Ishikawa (cell line): ENCODE measurements at regions not wholly inside any gene's neighbourhood (a gene's known extent, or its start where the extent isn't known, plus 50 kb on each side); places are given as distances from the start of the nearest gene placed in this dataset.

ENCODE experiments used
- CEBPB ChIP-seq: IDR thresholded peaks from 2 replicates; pipeline ENCODE4 v1.6.1; 2012
- CREB1 ChIP-seq: IDR thresholded peaks from 2 replicates; pipeline ENCODE4 v1.6.1; 2012; ENCODE audit warnings: low read depth
- EGR1 ChIP-seq: IDR thresholded peaks from 2 replicates; pipeline ENCODE4 v1.6.1; 2012
- EP300 ChIP-seq: IDR thresholded peaks from 2 replicates; pipeline ENCODE4 v1.6.1; 2012; ENCODE audit warnings: borderline replicate concordance
- FOXM1 ChIP-seq: IDR thresholded peaks from 2 replicates; pipeline ENCODE4 v1.6.1; 2012; ENCODE audit warnings: low read depth, borderline replicate concordance
- MAX ChIP-seq: IDR thresholded peaks from 2 replicates; pipeline ENCODE4 v1.6.1; 2012
- NFIC ChIP-seq: IDR thresholded peaks from 2 replicates; pipeline ENCODE4 v1.6.1; 2012
- RAD21 ChIP-seq: IDR thresholded peaks from 2 replicates; pipeline ENCODE4 v1.6.1; 2012; ENCODE audit warnings: low read depth
- REST ChIP-seq: IDR thresholded peaks from 2 replicates; pipeline ENCODE4 v1.6.1; 2012; ENCODE audit warnings: low read depth, mild to moderate bottlenecking
- TAF1 ChIP-seq: IDR thresholded peaks from 2 replicates; pipeline ENCODE4 v1.6.1; 2012; ENCODE audit warnings: low read depth, mild to moderate bottlenecking
- TCF12 ChIP-seq: IDR thresholded peaks from 2 replicates; pipeline ENCODE4 v1.6.1; 2012; ENCODE audit warnings: low read depth
- TEAD4 ChIP-seq: IDR thresholded peaks from 2 replicates; pipeline ENCODE4 v1.6.1; 2012
- USF1 ChIP-seq: IDR thresholded peaks from 2 replicates; pipeline ENCODE4 v1.6.1; 2012
- YY1 ChIP-seq: IDR thresholded peaks from 2 replicates; pipeline ENCODE4 v1.6.1; 2012; ENCODE audit warnings: low read depth
- ZBTB7A ChIP-seq: IDR thresholded peaks from 2 replicates; pipeline ENCODE4 v1.6.1; 2012; ENCODE audit warnings: low read depth

- no peak for TF ChIP-seq EP300
- no peak for TF ChIP-seq TCF12
- TF ChIP-seq RAD21: no peak
Observed at GRCh38 chrX:46016296-46016695, 528.9 kb downstream of the ZNF674 start.

- TF ChIP-seq MAX (no peak), RAD21 (no peak), USF1 (no peak), TCF12 (no peak), YY1 (no peak), EP300 (no peak), ZBTB7A (no peak), REST (no peak)
Observed at GRCh38 chrX:46015653-46016052, 529.6 kb downstream of the ZNF674 start.

GRCh38 chrX:45992402-45993123, 552.7 kb downstream of the ZNF674 start:
- no peak for TF ChIP-seq REST

- no peak for TF ChIP-seq EGR1
- TF ChIP-seq REST: no peak
- TF ChIP-seq CREB1: no peak
- no peak for TF ChIP-seq TCF12
- TF ChIP-seq YY1: no peak
- no peak for TF ChIP-seq TAF1
- TF ChIP-seq USF1: no peak
- TF ChIP-seq FOXM1: no peak
- no peak for TF ChIP-seq CEBPB
- no peak for TF ChIP-seq NFIC
- TF ChIP-seq ZBTB7A: no peak
- no peak for TF ChIP-seq EP300
- no peak for TF ChIP-seq RAD21
Observed at GRCh38 chrX:45986971-45987370, 558.2 kb downstream of the ZNF674 start.

- TF ChIP-seq USF1 (no peak), YY1 (no peak), TEAD4 (no peak), EGR1 (no peak), REST (no peak), TAF1 (no peak), NFIC (no peak), CEBPB (no peak), ZBTB7A (no peak), MAX (no peak), EP300 (no peak), TCF12 (no peak), RAD21 (no peak), CREB1 (no peak), FOXM1 (no peak)
Observed at GRCh38 chrX:45986081-45986480, 559.1 kb downstream of the ZNF674 start.
